Activated T-cell treated with anti-CD3 and anti-CD28 coated beads, Interleukin-2, amount 50 U/mL, for 24 hours (primary cell): ENCODE measurements at regions not wholly inside any gene's neighbourhood (a gene's known extent, or its start where the extent isn't known, plus 50 kb on each side); places are given as distances from the start of the nearest gene placed in this dataset.

Experiments used
- DNase-seq: peaks from one replicate; pipeline ENCODE4 v3.0.0-alpha.2; 2020
- H3K27ac Mint-ChIP-seq: 2 replicates; pipeline ENCODE4 v1.8.0; 2020; ENCODE audit warnings: mild to moderate bottlenecking, mixed read lengths
- H3K27me3 Mint-ChIP-seq: 2 replicates; pipeline ENCODE4 v1.8.0; 2020; ENCODE audit warnings: mixed read lengths
- H3K36me3 Mint-ChIP-seq: 2 replicates; pipeline ENCODE4 v1.8.0; 2020; ENCODE audit warnings: low read depth, mixed read lengths
- H3K4me1 Mint-ChIP-seq: 2 replicates; pipeline ENCODE4 v1.8.0; 2020; ENCODE audit warnings: low read depth, mixed read lengths
- H3K4me3 Mint-ChIP-seq: 2 replicates; pipeline ENCODE4 v1.8.0; 2020; ENCODE audit warnings: mild to moderate bottlenecking, moderate library complexity, mixed read lengths
- H3K9me3 Mint-ChIP-seq: 2 replicates; pipeline ENCODE4 v1.8.0; 2020; ENCODE audit warnings: mixed read lengths

DNA sequence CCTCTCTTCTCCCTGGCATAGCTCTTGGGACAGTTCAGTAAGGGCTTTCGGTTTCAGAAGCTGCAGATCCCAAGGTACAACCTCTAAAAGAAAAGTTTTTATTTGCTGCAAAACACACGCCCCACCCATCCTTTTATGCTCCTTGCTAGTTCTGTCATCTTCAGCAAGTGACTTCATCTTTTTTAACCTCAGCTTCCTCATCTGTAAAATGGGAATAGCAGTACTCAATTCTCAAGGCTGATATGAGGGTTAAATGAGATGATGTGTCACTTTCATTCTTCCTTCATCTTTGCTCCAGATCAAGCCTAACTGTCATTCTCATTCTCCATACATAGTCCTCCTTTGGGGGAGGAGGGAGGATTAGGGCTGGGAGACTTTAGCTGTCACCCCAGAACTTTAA lies 90.0 kb upstream of the ALX4 start:
- Mint-ChIP-seq H3K4me1 (no peaks in the 10 kb centered on the region), H3K36me3 (no peaks in the 10 kb centered on the region), H3K27me3 (peaks cover 27% of the 10 kb centered on the region), H3K9me3 (no peaks in the 10 kb centered on the region), H3K27ac (no peak overlapping the region), H3K4me3 (no peak overlapping the region)
- DNase-seq = no peak

DNA sequence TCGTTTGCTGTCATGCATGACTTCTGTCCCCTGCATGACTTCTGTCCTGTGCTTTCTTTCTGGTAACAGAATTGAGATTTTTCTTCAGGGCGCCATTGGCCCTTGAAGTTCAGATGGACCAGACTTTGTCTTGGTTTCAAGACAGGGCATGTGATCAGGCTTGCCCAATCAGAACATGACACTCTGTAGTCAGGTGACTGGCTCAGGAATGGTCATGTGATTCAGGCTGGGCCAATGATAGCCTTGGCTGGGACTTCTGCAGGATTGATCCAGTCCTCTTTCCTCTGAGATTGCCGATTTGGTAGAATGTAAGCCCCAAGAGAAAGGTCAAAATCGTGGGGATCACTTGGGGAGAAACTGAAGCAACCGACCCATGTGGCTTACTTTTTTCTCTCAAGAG lies 90.5 kb upstream of the ALX4 start:
- H3K9me3 Mint-ChIP-seq = no peaks in the 10 kb centered on the region
- no peak overlapping the region for H3K4me3 Mint-ChIP-seq
- H3K36me3 Mint-ChIP-seq = no peaks in the 10 kb centered on the region
- DNase-seq = no peak
- H3K27ac Mint-ChIP-seq = no peak overlapping the region
- H3K4me1 Mint-ChIP-seq = no peaks in the 10 kb centered on the region
- H3K27me3 Mint-ChIP-seq = peaks cover 28% of the 10 kb centered on the region

- Mint-ChIP-seq H3K4me1 (no peaks in the 10 kb centered on the region), H3K4me3 (no peak overlapping the region), H3K36me3 (no peaks in the 10 kb centered on the region), H3K27ac (no peak overlapping the region), H3K27me3 (peaks cover 26% of the 10 kb centered on the region), H3K9me3 (no peaks in the 10 kb centered on the region)
- DNase-seq = no peak
These were observed 92.6 kb upstream of the ALX4 start for GRCh38 chr11:44402466-44403075.

DNA sequence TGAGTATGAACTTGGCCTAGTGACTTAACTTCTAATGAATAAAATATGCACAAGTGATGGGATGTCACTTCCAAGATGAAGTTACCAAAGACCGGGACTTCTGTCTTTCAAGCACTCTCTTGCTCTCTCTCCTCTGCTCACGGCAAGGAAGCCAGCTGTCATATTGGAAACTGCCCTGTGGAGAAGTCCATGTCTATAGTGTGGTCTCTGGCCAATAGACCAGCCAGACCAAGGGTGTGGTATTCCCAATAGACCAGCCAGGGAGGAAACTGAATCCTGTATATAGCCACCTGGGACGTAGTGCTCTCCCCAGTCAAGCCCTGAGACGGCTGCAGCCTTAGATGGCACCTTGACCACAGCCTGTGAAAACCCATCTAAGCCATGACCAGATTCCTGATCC lies 93.2 kb upstream of the ALX4 start:
- Mint-ChIP-seq H3K27me3 (peaks cover 24% of the 10 kb centered on the region), H3K36me3 (no peaks in the 10 kb centered on the region), H3K4me3 (no peak overlapping the region), H3K4me1 (no peaks in the 10 kb centered on the region), H3K9me3 (no peaks in the 10 kb centered on the region), H3K27ac (no peak overlapping the region)
- DNase-seq = no peak

DNA sequence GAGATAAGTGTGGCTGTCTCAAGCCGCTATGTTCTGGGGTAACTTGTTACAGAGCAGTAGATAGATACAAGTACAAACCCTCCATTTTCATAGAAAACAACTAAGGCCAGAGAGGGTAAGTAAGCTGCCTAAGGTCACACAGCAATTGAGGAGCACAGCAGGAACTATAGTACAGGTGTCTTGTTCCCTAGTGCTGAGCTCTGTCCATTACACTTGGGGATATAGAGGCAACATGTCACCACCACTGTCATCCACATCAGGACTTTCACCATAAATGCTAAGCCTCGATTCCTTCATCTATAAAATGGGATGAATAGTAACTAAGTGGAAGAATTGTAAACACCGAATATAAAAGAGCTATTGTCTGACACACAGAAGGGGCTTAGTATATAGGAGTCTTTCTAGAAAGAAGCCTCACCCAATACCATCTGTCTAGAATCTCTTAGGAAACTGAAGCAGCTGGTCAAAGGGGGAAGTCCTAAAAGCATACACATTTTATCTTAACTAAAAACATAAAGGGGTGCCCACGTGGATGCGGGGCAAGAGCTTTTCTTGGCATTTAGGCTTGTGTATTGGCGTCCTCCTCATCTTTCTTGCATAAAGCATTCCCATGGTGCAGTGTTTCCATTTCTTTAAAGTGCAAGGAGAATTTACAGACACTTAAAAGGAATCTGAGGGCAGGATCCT lies 93.8 kb upstream of the ALX4 start:
- H3K36me3 Mint-ChIP-seq = no peaks in the 10 kb centered on the region
- H3K4me1 Mint-ChIP-seq = no peaks in the 10 kb centered on the region
- H3K27ac Mint-ChIP-seq = no peak overlapping the region
- no peak for DNase-seq
- H3K9me3 Mint-ChIP-seq = no peaks in the 10 kb centered on the region
- peaks cover 30% of the 10 kb centered on the region for H3K27me3 Mint-ChIP-seq
- no peak overlapping the region for H3K4me3 Mint-ChIP-seq

DNA sequence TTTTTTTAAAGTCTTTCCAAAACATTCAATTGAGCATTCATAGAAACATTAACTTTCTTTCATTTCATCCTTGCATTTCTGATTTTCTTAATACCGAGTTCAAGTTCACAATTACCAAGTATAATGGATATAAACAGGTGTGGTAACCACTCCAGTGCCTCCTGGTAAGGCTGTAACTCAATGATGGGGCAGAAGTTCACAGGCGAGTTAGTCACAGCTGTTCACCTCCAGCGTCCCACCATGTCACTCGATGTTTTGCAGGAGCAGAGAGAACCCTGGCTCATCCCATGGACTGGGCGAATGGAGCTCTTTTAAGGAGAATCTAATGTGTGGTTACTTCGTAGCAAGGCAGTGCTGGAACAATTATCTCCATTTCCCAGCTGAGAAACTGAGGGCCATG lies 94.4 kb upstream of the ALX4 start:
- Mint-ChIP-seq H3K36me3 (no peaks in the 10 kb centered on the region), H3K4me3 (no peak overlapping the region), H3K27ac (no peak overlapping the region), H3K4me1 (no peaks in the 10 kb centered on the region), H3K9me3 (no peaks in the 10 kb centered on the region), H3K27me3 (peaks cover 30% of the 10 kb centered on the region)
- no peak for DNase-seq

- Mint-ChIP-seq H3K27me3 (peaks cover 30% of the 10 kb centered on the region), H3K9me3 (no peaks in the 10 kb centered on the region), H3K4me1 (no peaks in the 10 kb centered on the region), H3K4me3 (no peak overlapping the region), H3K36me3 (no peaks in the 10 kb centered on the region), H3K27ac (no peak overlapping the region)
- no peak for DNase-seq
These were observed 94.9 kb upstream of the ALX4 start for GRCh38 chr11:44404736-44405395.

DNA sequence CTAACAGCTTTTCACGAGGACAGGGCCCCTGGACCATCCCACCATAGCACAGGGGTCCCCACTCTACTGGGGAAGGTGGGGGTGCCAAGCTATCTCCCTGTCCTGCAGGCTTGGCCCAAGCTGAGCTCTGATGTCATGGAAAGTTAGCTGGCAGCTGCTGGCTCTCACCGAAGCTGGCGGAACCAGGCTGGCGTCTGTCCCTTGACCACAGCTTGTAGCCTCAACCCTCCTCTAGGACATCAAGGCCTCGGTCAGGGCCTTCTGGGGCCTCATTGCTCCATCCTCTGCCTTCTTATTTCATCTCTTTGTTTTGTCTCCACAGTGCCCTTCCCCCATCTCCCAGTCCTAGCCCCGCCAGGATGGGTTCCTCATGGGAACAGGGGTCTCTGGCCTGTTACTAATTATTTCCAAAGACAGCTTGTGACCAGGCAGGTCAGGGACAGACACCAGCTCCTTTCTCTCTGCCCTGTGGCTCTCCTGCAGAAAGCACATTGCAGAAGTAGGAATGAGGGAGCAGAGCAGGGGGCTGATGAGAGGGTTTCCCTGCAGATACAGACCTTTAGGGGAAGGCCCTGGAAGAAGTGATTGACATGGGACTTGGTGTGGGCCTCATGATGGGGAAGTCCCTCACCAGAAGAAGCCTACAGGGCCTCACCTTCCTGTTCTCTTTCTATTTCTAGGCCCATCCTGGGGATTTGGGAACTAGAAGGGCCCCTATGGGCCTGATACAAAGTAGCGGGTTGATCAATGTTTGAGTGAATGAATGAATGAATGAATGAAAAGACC lies 97.5 kb upstream of the ALX4 start:
- H3K4me1 Mint-ChIP-seq = no peaks in the 10 kb centered on the region
- DNase-seq = no peak
- no peak overlapping the region for H3K27ac Mint-ChIP-seq
- H3K27me3 Mint-ChIP-seq = peaks cover 33% of the 10 kb centered on the region
- no peaks in the 10 kb centered on the region for H3K36me3 Mint-ChIP-seq
- peaks cover 4% of the 10 kb centered on the region for H3K9me3 Mint-ChIP-seq
- no peak overlapping the region for H3K4me3 Mint-ChIP-seq

- no peaks in the 10 kb centered on the region for H3K4me1 Mint-ChIP-seq
- no peak overlapping the region for H3K4me3 Mint-ChIP-seq
- peaks cover 4% of the 10 kb centered on the region for H3K9me3 Mint-ChIP-seq
- peaks cover 37% of the 10 kb centered on the region for H3K27me3 Mint-ChIP-seq
- H3K36me3 Mint-ChIP-seq = no peaks in the 10 kb centered on the region
- no peak overlapping the region for H3K27ac Mint-ChIP-seq
- DNase-seq = no peak
These were observed 98.2 kb upstream of the ALX4 start for GRCh38 chr11:44408141-44408540.

GRCh38 chr11:44408711-44409470 lies 99.0 kb upstream of the ALX4 start:
- no peak for DNase-seq
- Mint-ChIP-seq H3K36me3 (no peaks in the 10 kb centered on the region), H3K9me3 (peaks cover 4% of the 10 kb centered on the region), H3K4me1 (no peaks in the 10 kb centered on the region), H3K27me3 (peaks cover 35% of the 10 kb centered on the region), H3K27ac (no peak overlapping the region), H3K4me3 (no peak overlapping the region)

DNA sequence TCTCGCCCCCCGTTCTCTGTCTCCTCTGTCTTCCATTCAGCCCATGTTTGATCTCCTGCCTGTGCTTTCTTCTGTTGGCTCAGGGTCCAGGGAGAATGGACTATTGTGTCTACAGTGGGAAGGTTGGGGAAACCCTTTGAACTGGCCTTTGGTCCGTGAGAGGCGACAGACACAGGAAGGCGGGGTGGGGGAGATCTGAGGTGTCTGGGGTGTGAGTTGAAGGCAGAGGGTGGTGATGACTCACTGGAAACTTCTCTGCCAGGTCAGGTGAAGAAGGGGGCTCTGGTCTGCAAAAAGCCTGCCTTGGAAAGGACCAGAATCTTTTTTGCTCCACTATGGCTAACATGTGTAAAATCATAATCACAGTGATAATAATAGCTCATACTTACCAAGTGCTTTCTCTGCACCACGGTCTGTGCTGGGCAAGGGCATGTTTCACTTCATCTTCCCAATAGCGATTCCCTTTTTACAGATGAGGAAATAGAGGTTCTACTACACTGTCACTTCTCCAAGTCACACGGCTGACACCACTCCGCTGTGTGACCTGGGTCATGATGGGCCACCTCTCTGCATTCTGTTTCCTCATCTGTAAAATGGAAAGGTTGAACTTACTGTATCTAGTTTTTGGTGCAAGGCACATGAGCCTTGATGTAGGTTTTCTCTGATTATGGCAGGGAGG lies 99.8 kb upstream of the ALX4 start:
- no peaks in the 10 kb centered on the region for H3K36me3 Mint-ChIP-seq
- no peak overlapping the region for H3K27ac Mint-ChIP-seq
- H3K4me3 Mint-ChIP-seq = no peak overlapping the region
- H3K9me3 Mint-ChIP-seq = peaks cover 4% of the 10 kb centered on the region
- no peaks in the 10 kb centered on the region for H3K4me1 Mint-ChIP-seq
- peaks cover 39% of the 10 kb centered on the region for H3K27me3 Mint-ChIP-seq
- DNase-seq = no peak

DNA sequence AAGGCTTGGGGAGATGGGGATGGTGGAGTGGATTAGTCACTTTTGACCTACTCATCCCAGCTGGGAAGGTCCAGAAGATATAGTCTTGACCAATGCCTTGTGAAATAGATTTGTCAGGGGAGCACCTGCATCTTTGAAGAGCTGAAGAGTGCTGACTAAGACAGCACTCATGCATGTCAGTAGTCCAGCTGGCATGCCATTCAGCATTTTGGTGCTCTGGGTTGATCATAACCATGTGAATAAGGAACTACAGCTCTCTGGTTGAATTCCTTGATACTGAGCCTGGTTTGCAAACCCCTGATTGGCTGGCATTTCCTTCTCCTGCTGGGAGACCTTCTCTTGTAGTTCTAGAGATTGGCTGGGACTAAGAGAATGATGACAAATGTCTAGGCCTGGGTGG lies 106.8 kb upstream of the ALX4 start:
- H3K27ac Mint-ChIP-seq = no peak overlapping the region
- no peak overlapping the region for H3K4me3 Mint-ChIP-seq
- H3K27me3 Mint-ChIP-seq = peaks cover 39% of the 10 kb centered on the region
- H3K9me3 Mint-ChIP-seq = peaks cover 3% of the 10 kb centered on the region
- H3K36me3 Mint-ChIP-seq = no peaks in the 10 kb centered on the region
- DNase-seq = no peak
- H3K4me1 Mint-ChIP-seq = no peaks in the 10 kb centered on the region

- H3K27me3 Mint-ChIP-seq = peaks cover 31% of the 10 kb centered on the region
- no peaks in the 10 kb centered on the region for H3K4me1 Mint-ChIP-seq
- no peak overlapping the region for H3K4me3 Mint-ChIP-seq
- DNase-seq = no peak
- H3K9me3 Mint-ChIP-seq = no peaks in the 10 kb centered on the region
- no peaks in the 10 kb centered on the region for H3K36me3 Mint-ChIP-seq
- no peak overlapping the region for H3K27ac Mint-ChIP-seq
These were observed 108.0 kb upstream of the ALX4 start for GRCh38 chr11:44417731-44418455.
